Mammary epithelial cell (primary cell): ENCODE measurements at regions not wholly inside any gene's neighbourhood (a gene's known extent, or its start where the extent isn't known, plus 50 kb on each side); places are given as distances from the start of the nearest gene placed in this dataset.

Experiments
- EZH2 ChIP-seq: IDR thresholded peaks from 2 replicates; pipeline ENCODE4 v1.6.1; 2012; ENCODE audit warnings: low read length, inconsistent platforms, borderline replicate concordance
- TF ChIP-seq, protein P1 (sequence below), 2 donors: IDR thresholded peaks in 1 of 2; conservative IDR thresholded peaks in 1 of 2; 2 replicates each; pipeline ENCODE4 v1.5.1; 2011 to 2012; ENCODE audit warnings: inconsistent platforms in 2 of 2, low read length in 2 of 2, mild to moderate bottlenecking in 2 of 2, control low read depth in 1 of 2, low read depth in 1 of 2; ENCODE audit not compliant: insufficient read depth in 1 of 2; ENCODE audit errors: extremely low read depth in 1 of 2

DNA sequence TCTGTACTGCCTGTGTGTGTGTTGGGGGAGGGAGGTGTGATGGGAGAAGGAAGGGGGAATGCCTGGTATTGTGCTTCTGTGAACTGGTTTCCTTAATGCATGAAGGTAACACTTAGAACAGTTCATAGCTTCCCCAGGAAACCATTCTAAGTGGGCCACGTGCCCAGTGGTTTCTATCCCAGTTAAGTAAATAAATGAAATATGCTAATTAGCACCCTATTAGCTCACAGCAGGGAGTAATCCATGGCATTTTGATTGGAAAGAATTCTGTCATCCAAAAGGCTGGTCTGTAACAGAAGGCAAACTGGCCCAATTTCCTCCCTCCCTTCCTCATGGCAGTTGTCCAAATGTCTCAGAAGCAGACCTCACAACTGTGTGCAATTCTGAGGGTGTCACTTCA is 199.3 kb downstream of the TTLL7 start:
- no peak for TF ChIP-seq EZH2
- TF ChIP-seq, protein P1, sequence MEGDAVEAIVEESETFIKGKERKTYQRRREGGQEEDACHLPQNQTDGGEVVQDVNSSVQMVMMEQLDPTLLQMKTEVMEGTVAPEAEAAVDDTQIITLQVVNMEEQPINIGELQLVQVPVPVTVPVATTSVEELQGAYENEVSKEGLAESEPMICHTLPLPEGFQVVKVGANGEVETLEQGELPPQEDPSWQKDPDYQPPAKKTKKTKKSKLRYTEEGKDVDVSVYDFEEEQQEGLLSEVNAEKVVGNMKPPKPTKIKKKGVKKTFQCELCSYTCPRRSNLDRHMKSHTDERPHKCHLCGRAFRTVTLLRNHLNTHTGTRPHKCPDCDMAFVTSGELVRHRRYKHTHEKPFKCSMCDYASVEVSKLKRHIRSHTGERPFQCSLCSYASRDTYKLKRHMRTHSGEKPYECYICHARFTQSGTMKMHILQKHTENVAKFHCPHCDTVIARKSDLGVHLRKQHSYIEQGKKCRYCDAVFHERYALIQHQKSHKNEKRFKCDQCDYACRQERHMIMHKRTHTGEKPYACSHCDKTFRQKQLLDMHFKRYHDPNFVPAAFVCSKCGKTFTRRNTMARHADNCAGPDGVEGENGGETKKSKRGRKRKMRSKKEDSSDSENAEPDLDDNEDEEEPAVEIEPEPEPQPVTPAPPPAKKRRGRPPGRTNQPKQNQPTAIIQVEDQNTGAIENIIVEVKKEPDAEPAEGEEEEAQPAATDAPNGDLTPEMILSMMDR (conservative IDR thresholded peaks at IDR 0.05 in 1 of 2, IDR thresholded peaks at IDR 0.05 in 1 of 2; ENCODE audit: extremely low read depth in 1 of 2, insufficient read depth in 1 of 2, low read depth in 1 of 2, low read length in 2 of 2): no peak
